ENCODE measurements at regions not wholly inside any gene's neighbourhood (a gene's known extent, or its start where the extent isn't known, plus 50 kb on each side); places are given as distances from the start of the nearest gene placed in this dataset.
"Not testable (repeated sequence)": the region's sequence is repeated elsewhere in the genome, so short reads cannot be mapped to it uniquely, and the experiment has no call there.

GRCh38 chr7:42650701-42651100, 261.2 kb downstream of the C7orf25 start:
- H3K27me3 ChIP-seq (replicated peaks; ENCODE audit: control insufficient read depth, insufficient read depth, low read length): no peaks in the 10 kb centered on the region
- DNase-seq (ENCODE audit: extremely low read depth, insufficient read length): no peak
- no peak for TF ChIP-seq CTCF (IDR thresholded peaks at IDR 0.05; ENCODE audit: insufficient read depth, low read length, poor library complexity, severe bottlenecking)
- H3K36me3 ChIP-seq (ENCODE audit: control insufficient read depth, insufficient read depth, low read length): no peaks in the 10 kb centered on the region
- no peak overlapping the region for H3K4me3 ChIP-seq (replicated peaks; ENCODE audit: low read depth, low read length)

GRCh38 chr7:42650171-42650570, 261.7 kb downstream of the C7orf25 start:
- no peak for TF ChIP-seq CTCF (IDR thresholded peaks at IDR 0.05; ENCODE audit: insufficient read depth, low read length, poor library complexity, severe bottlenecking)
- DNase-seq (ENCODE audit: extremely low read depth, insufficient read length): no peak
- Histone ChIP-seq H3K4me3 (replicated peaks; ENCODE audit: low read depth, low read length) (no peak overlapping the region), H3K27me3 (replicated peaks; ENCODE audit: control insufficient read depth, insufficient read depth, low read length) (no peaks in the 10 kb centered on the region), H3K36me3 (ENCODE audit: control insufficient read depth, insufficient read depth, low read length) (no peaks in the 10 kb centered on the region)

GRCh38 chr7:42645906-42646305, 266.0 kb downstream of the C7orf25 start:
- Histone ChIP-seq H3K27me3 (replicated peaks; ENCODE audit: control insufficient read depth, insufficient read depth, low read length) (no peaks in the 10 kb centered on the region), H3K4me3 (replicated peaks; ENCODE audit: low read depth, low read length) (no peak overlapping the region), H3K36me3 (ENCODE audit: control insufficient read depth, insufficient read depth, low read length) (no peaks in the 10 kb centered on the region)
- TF ChIP-seq CTCF (IDR thresholded peaks at IDR 0.05; ENCODE audit: insufficient read depth, low read length, poor library complexity, severe bottlenecking): no peak
- DNase-seq (ENCODE audit: extremely low read depth, insufficient read length): no peak

- Histone ChIP-seq H3K4me3 (replicated peaks; ENCODE audit: low read depth, low read length) (no peak overlapping the region), H3K27me3 (replicated peaks; ENCODE audit: control insufficient read depth, insufficient read depth, low read length) (no peaks in the 10 kb centered on the region), H3K36me3 (ENCODE audit: control insufficient read depth, insufficient read depth, low read length) (no peaks in the 10 kb centered on the region)
- no peak for TF ChIP-seq CTCF (IDR thresholded peaks at IDR 0.05; ENCODE audit: insufficient read depth, low read length, poor library complexity, severe bottlenecking)
- DNase-seq (ENCODE audit: extremely low read depth, insufficient read length): no peak
These were observed 269.2 kb downstream of the C7orf25 start for GRCh38 chr7:42642699-42643098.

GRCh38 chr7:42639930-42640329, 271.9 kb downstream of the C7orf25 start:
- Histone ChIP-seq H3K27me3 (replicated peaks; ENCODE audit: control insufficient read depth, insufficient read depth, low read length) (no peaks in the 10 kb centered on the region), H3K36me3 (ENCODE audit: control insufficient read depth, insufficient read depth, low read length) (no peaks in the 10 kb centered on the region), H3K4me3 (replicated peaks; ENCODE audit: low read depth, low read length) (no peak overlapping the region)
- no peak for DNase-seq (ENCODE audit: extremely low read depth, insufficient read length)
- TF ChIP-seq CTCF (IDR thresholded peaks at IDR 0.05; ENCODE audit: insufficient read depth, low read length, poor library complexity, severe bottlenecking): peak; percentile 19

- not testable (repeated sequence) for H3K27me3 ChIP-seq (replicated peaks; ENCODE audit: control insufficient read depth, insufficient read depth, low read length); H3K36me3 ChIP-seq (ENCODE audit: control insufficient read depth, insufficient read depth, low read length); H3K4me3 ChIP-seq (replicated peaks; ENCODE audit: low read depth, low read length); DNase-seq (ENCODE audit: extremely low read depth, insufficient read length)
These were observed 275.5 kb downstream of the C7orf25 start for GRCh38 chr7:42636380-42636779.
